Fibroblast of lung (primary cell): ENCODE measurements at regions not wholly inside any gene's neighbourhood (a gene's known extent, or its start where the extent isn't known, plus 50 kb on each side); places are given as distances from the start of the nearest gene placed in this dataset.

Source experiments
- EZH2 ChIP-seq: IDR thresholded peaks from 2 replicates; pipeline ENCODE4 v1.5.1; 2012; ENCODE audit warnings: low read length, control low read depth, mild to moderate bottlenecking; ENCODE audit errors: missing control alignments
- TF ChIP-seq, protein P1 (sequence below), 2 donors: IDR thresholded peaks in 1 of 2; conservative IDR thresholded peaks in 1 of 2; 1 replicate in 1 of 2; 2 replicates in 1 of 2; pipeline ENCODE4 v1.5.1; 2011 to 2012; ENCODE audit warnings: low read length in 2 of 2, control low read depth in 1 of 2, inconsistent platforms in 1 of 2, low read depth in 1 of 2, mild to moderate bottlenecking in 1 of 2

- no peak for TF ChIP-seq EZH2
- TF ChIP-seq, protein P1, sequence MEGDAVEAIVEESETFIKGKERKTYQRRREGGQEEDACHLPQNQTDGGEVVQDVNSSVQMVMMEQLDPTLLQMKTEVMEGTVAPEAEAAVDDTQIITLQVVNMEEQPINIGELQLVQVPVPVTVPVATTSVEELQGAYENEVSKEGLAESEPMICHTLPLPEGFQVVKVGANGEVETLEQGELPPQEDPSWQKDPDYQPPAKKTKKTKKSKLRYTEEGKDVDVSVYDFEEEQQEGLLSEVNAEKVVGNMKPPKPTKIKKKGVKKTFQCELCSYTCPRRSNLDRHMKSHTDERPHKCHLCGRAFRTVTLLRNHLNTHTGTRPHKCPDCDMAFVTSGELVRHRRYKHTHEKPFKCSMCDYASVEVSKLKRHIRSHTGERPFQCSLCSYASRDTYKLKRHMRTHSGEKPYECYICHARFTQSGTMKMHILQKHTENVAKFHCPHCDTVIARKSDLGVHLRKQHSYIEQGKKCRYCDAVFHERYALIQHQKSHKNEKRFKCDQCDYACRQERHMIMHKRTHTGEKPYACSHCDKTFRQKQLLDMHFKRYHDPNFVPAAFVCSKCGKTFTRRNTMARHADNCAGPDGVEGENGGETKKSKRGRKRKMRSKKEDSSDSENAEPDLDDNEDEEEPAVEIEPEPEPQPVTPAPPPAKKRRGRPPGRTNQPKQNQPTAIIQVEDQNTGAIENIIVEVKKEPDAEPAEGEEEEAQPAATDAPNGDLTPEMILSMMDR (conservative IDR thresholded peaks at IDR 0.05 in 1 of 2, IDR thresholded peaks at IDR 0.05 in 1 of 2; ENCODE audit: low read depth in 1 of 2, low read length in 2 of 2), result no peak
These were observed 78.3 kb downstream of the MAFB start for GRCh38 chr20:40610730-40611129.
